GM21529 (cell line): ENCODE measurements at regions not wholly inside any gene's neighbourhood (a gene's known extent, or its start where the extent isn't known, plus 50 kb on each side); places are given as distances from the start of the nearest gene placed in this dataset.

ENCODE experiments used
- ATAC-seq: cut with Tn5 transposase; IDR thresholded peaks from one replicate; pipeline ENCODE4 v1.9.1; 2021; ENCODE audit not compliant: unreplicated experiment

GRCh38 chr1:10848109-10848684, 51.8 kb upstream of the CASZ1 start:
- no peak for ATAC-seq

DNA sequence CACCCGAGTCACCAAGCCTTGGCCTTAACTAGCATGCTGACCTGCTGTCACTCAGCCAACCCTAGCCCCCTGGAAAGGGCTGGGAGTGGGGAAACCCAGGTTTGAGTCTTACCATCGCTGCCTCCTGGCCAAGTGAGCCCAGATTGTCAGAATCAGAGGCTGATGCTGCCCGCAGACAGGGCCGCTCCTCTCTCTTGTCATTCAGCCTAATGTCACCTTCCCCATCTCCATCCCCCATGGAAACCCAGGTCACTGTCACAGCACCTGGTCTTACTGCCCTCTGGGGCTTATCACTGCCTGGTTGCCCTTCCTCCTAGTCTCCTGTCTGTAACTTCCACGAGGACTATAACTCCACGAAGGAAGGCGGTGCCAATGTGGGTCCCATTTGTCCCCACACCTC, 53.6 kb upstream of the CASZ1 start:
- ATAC-seq = no peak

- no peak for ATAC-seq
These were observed 54.9 kb upstream of the CASZ1 start for GRCh38 chr1:10851024-10852013.

DNA sequence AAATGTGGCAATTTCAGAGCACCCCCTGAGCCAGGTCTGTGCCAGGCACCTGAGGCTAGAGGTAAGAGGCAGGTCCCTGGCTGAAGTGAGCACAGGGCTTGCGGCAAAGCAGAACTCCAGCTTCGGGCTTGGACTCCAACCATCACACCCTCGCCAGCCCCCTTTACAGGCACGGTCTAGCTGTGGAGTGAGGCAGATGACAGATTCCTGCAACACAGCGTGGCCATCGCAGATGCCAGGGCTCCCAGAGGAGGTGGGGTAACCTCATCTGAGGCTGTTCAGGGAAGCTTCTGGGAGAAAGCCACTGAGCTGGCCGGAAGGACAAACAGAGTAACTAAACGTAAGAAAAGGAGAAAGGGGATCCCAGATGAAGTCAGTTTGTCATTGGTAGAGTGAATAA, 55.6 kb upstream of the CASZ1 start:
- ATAC-seq = no peak

DNA sequence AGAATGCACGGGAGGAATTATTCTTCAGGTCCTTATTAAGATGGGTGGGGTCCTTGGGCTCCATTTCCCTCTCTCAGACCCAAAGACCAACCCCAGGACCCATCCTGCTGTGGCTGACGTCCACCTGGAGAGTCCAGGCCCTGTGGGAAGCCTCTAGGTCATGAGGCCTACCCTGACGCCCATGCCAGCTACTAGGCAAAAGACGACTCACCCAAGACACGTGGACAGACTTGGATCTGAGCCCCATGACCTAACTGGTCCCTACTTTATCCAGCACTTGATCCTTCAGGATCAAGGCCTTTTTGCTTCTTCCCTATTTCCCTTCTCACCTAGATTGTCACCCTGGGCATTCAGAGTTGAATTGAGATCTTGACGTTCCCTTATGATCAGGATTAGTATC, 56.0 kb upstream of the CASZ1 start:
- no peak for ATAC-seq

GRCh38 chr1:10852998-10853520, 56.6 kb upstream of the CASZ1 start:
- ATAC-seq = no peak

GRCh38 chr1:10853701-10854100, 57.3 kb upstream of the CASZ1 start:
- no peak for ATAC-seq

DNA sequence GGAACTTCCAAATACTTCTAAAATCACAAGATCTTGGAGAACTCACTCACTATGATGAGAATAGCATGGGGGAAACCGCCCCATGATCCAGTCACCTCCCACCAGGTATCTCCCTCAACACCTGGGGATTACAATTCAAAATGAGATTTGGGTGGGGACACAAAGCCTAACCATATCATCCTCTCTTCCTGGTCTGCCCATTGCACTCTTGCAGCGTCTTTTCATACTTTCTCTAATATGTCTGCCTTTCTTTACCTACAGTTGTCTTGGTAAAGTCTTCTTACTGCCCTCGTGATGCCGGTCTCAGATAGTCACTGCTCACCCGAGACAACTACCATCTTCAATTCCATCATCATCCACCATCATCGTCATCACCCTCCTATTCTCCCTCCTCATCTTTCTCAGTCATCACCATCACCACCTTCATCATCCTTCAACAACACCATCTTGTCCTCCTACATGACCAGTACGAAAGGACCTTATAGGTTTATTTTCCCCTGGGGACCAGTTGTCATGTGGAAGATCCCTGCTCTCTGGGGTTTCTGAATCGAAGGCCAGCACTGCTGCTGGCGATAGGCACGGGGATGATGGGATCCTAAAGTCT, 58.5 kb upstream of the CASZ1 start:
- ATAC-seq = no peak

DNA sequence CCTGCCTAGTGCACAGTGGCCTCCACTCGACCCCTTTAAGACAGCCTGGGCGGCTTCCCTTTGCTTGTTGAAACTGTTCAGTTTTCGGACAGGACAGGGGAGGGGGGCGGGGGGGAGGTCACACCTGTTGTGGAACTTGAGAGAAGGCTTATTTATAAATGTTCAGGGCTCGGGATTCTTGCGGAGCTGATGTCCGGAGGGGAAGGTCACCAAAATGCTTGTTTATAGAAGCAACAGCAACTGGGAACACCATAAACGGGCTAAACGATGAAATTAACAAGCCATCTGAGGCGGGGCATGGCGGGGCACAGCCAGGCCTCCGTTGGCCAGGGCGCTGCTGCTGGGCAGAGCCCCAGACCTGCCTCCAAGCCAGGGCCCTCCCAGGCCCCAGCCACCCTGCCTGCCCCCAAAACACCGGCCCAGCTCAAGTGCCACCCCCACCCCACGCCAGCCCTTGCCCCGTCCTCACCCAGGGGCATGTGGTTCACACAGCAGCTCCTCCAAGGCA, 59.8 kb upstream of the CASZ1 start:
- ATAC-seq = no peak

- ATAC-seq = no peak
These were observed 60.6 kb upstream of the CASZ1 start for GRCh38 chr1:10856863-10857598.

DNA sequence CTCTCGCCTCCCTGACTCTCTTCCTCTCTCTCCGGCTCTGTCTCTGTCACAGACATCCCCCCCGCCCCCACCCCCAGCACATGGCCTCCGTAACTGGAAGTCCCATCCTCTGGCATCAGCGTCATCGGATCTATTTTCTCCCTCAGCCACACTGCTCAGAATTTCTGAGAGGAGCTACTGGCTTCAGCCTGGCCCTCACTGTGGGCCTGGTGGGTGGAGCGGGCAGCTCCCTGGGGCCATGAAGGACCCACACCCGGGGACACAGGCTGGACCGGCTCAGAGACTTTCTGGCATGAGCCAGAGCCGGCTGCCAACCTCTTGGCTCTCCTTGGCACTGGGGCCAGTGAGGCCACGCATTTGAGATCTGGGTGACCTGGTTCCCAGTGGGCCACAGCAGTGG, 61.2 kb upstream of the CASZ1 start:
- ATAC-seq = no peak

DNA sequence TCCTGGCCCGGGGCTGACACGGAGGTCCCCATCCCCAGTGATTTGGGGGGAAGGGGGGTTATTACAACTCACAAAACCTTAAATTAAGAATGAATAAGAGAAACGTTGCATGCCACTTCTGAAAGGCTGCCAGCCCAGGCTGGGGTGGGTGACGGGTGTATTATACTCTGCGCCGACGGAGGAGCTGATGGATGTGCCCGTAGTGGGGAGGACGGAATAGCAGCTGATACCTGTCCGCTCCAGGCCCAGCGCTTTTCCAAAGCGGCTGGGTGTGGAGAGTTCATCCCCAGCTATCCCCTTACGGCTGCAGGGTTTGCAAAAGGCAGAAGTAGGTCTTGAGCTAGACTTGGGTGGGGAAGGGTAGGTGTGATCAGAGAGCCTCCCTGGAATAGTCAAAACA, 63.8 kb upstream of the CASZ1 start:
- no peak for ATAC-seq

DNA sequence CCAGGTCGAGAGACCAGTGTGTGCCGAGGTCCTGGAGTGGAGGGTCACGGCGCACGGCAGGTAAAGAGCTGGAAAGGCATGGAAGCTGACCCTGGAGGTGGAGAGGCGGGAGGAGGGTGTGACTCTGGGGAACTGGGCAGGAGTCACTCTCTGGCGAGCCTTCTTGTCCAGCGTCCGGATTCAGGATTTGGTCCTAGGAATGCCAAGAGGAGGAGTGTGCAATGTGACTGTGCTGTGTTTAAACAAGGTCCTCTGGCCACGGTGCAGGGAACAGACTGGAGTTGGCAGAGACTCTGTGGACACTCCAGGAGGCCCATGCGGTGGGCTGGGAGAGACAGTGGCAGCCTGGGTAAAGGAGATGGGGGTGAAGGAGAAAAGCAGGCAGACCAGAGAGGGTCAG, 64.2 kb upstream of the CASZ1 start:
- ATAC-seq = no peak

DNA sequence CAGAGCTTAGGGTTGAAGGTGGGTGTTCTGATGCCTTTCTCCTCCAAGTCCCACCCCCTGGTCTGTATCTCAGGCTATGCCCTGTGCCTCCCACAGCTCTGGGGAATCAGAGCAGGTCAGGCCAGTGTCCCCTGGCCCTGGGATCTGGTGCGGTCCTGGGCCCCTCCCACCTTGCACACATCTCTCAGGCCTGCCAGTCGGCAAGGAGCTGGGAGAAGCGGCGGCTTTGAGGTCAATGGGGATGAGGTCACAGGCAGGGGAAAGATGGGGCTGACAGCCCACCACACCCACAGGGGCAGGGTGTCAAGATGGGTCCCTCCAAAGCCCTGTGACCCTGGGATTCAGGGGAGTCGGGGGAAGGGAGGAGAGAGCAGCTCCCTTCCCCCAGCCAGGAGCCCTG, 65.4 kb upstream of the CASZ1 start:
- no peak for ATAC-seq

DNA sequence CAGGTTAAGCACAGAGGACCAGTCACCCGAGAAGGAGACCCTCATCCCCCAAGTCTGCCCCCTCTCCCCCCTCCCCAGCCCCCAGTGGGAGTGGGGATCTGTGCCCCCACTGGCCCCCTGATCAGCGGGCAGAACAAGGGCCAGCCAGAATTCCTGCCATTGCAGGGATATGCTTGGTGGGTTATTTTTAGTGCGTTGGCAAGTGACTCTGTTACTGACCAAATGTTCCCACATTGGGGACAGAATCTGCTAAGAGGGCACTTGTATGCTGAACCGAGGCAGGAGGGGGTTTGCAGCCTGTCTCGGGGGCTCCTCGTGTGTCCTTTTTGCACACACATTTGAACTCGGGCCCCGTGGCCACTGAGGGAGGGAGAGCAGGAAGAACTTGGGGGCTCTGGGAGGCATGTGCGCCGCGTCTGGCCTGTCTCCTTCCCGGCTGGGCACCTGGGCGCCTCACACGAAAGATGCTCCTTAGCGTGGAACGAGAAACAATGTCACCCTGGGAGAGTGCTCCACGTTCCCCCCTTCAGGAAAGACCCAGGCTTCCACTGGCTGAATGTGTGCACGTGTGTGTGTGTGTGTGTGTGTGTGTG, 66.4 kb upstream of the CASZ1 start:
- ATAC-seq = no peak

DNA sequence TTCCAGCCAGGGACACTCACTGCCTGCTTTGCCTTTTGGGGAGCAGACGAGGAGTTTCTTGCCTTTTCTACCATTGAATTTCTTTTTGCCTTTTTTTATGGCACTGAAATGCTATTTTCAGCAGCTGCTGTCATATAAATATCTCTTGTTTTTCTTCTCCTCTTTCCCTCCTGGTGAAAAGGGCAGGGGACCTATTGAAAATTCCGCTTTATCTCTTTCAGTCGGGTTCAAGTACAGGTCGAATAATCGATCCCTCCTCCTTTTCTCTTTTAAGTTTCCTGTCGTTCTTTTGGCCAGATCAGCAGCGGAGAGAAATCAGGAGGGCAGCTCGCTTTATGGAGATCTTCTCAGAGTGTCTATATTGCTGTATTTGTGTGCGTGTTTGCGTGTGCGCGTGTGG, 67.4 kb upstream of the CASZ1 start:
- ATAC-seq = no peak

DNA sequence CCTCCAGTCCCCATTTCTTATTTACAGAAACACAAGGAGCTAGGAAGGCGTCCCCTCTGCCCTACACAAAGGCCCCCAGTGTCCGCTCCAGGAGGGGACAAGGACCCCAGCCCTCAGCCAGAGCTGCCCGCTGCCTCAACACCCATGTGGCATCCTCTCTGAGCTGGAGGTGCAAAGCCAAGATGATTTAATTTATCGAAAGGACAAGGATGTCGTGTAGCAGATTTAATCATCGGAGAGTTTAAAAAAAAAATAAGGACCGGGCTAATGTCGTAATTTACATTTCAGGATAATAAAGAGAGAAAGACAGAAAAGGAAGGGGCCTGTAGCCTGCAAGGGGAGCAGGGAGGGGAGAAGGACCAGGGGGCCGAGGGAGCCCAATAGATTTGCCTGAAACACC, 68.3 kb upstream of the CASZ1 start:
- ATAC-seq = no peak

GRCh38 chr1:10865518-10866320, 69.3 kb upstream of the CASZ1 start:
- ATAC-seq = no peak

- no peak for ATAC-seq
These were observed 70.1 kb upstream of the CASZ1 start for GRCh38 chr1:10866321-10867093.
